Caki2 (cell line): ENCODE measurements at regions not wholly inside any gene's neighbourhood (a gene's known extent, or its start where the extent isn't known, plus 50 kb on each side); places are given as distances from the start of the nearest gene placed in this dataset.

ENCODE experiments used
- DNase-seq: peaks from one replicate; pipeline ENCODE4 v3.0.0-alpha.2; 2015; ENCODE audit warnings: low read depth
- in situ Hi-C: cut with HindIII; loops from 2 replicates; pipeline ENCODE4 v1.10.0; 2016; ENCODE audit warnings: low sequenced_read_pairs, low pct_unique_long_range_greater_than_20kb, mixed read lengths

GRCh38 chr6:169165561-169166300, 87.9 kb downstream of the THBS2 start:
- DNase-seq: no peak
- in situ Hi-C loops: no loop called here

GRCh38 chr6:169164986-169165385, 88.7 kb downstream of the THBS2 start:
- in situ Hi-C loops: no loop called here

DNA sequence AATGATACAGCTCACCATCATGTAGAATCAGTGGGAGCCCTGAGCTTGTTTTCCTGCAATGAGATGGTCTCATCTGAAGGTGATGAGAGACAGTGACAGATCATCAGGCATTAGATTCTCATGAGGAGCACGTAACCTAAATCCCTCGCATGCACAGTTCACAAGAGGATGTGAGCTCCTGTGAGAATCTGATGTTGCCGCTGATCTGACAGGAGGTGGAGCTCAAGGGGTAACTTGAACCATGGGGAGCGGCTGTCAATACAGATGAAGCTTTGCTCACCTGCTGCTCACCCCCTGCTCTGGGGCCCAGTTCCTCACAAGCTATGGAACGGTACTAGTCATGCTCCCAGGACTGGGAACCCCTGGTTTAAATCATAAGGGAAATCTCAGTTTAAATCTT, 89.2 kb downstream of the THBS2 start:
- no peak for DNase-seq
- in situ Hi-C loops: no loop called here

More at GRCh38 chr6:169164986-169165385, 88.7 kb downstream of the THBS2 start:
- DNase-seq: no peak

- no peak for DNase-seq
- in situ Hi-C loops: no loop called here
These were observed 90.2 kb downstream of the THBS2 start for GRCh38 chr6:169163411-169163901.

DNA sequence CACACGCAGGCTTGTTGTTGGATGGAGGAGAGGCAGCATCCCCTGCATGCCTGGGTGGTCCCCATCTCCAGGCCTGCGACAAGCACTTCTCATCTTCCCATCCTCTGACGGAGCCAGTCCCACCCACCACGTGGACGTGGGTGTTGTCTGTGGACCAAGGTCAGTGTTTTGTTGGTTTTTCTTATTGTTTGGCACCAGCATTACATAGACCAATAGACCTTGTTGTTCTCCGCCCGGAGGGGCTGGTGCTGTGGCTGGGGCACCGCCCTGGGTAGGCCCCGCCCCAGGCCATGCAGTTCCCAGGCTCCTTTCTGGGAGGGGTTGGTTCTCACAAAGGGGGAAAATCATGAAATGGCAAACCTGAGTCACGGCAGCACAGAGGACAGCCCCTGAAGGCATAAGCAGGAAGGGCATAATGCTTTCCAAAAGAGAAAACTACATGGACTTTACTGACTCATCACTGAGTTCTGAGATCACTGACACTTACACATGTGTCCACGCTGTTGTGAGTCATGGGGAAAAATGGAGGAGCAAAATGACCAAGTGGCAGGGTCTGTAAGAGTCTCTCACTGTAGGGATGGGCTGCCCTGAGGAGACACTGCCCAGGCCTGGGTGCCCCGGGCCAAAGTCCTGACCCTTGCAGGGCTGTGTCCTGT, 90.8 kb downstream of the THBS2 start:
- DNase-seq: peak; percentile 75
- in situ Hi-C loops: no loop called here

- DNase-seq: no peak
- in situ Hi-C loops: no loop called here
These were observed 91.4 kb downstream of the THBS2 start for GRCh38 chr6:169162249-169162648.

GRCh38 chr6:169161572-169162167, 92.0 kb downstream of the THBS2 start:
- in situ Hi-C loops: no loop called here
- DNase-seq: no peak

- no peak for DNase-seq
- in situ Hi-C loops: no loop called here
These were observed 92.6 kb downstream of the THBS2 start for GRCh38 chr6:169160855-169161560.

- no peak for DNase-seq
- in situ Hi-C loops: no loop called here
These were observed 93.4 kb downstream of the THBS2 start for GRCh38 chr6:169160091-169160854.

DNA sequence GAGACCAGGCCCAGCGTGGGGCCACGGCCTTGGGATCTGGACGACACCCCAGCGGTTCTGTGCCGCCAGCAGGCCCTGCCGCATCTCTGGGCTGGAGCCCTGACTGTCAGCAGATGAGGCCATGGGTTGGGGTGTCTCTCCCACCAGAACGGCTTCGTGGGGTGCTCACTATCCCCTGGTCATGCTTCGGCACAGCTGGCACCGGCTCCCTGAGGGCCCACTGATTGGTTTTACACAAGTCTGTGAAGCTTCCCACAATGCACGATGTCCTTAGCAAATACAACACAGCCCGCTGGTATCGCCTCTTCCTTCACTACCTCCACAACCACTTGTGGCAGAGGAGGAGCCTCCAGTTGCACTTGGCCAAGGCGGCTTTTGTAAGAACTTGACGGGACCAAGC, 94.3 kb downstream of the THBS2 start:
- no peak for DNase-seq
- in situ Hi-C loops: no loop called here

- in situ Hi-C loops: no loop called here
- DNase-seq: no peak
These were observed 95.0 kb downstream of the THBS2 start for GRCh38 chr6:169158691-169159090.

GRCh38 chr6:169158174-169158573, 95.5 kb downstream of the THBS2 start:
- in situ Hi-C loops: no loop called here
- DNase-seq: no peak

DNA sequence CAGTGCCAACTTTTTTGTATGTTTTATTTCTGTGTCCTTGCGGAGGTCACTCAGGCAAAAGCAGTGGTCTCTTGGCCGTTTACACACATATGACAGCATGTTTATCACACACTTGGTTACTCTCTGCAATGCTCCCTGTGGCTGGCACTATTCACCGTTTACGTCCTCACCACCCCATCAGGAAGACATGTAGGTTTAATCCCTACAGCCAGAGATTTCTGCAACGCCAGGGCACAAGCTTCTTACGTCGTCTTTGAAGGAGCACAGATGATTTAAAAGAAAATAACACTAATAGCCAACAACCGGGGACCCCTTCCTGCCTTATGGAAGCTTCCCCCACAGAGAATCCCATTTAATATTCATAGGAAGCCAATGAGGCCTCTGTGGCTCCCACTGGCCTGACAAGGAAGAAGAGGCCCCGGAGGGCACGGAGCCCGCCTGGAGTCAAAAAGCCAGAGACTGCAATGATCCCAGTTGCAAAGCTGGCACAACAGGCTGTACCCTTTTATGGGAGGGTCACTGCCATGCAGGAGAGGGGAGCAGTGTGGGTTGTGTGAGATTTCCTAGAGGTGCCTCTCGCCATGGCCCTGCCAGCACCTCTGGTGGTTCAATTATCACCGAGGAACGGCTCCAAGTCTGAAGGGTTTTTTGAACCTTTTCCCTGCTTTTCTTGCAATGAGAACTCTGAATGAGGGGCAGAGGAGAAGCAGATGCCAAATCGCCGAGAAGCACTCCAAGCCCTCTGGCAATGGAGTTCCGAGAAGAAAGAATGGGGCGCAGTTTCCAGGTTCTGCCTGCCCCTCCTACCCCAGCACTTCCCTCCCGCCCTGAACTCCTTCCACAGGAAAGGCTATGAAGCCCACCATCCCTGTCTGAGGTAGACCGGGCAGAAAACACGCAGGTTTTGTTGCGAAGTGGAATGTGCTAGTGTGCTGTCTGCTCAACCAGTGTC, 96.2 kb downstream of the THBS2 start:
- in situ Hi-C loops: no loop called here
- no peak for DNase-seq

- DNase-seq: no peak
- in situ Hi-C loops: no loop called here
These were observed 96.9 kb downstream of the THBS2 start for GRCh38 chr6:169156793-169157147.

- no peak for DNase-seq
- in situ Hi-C loops: no loop called here
These were observed 97.4 kb downstream of the THBS2 start for GRCh38 chr6:169156108-169156792.

DNA sequence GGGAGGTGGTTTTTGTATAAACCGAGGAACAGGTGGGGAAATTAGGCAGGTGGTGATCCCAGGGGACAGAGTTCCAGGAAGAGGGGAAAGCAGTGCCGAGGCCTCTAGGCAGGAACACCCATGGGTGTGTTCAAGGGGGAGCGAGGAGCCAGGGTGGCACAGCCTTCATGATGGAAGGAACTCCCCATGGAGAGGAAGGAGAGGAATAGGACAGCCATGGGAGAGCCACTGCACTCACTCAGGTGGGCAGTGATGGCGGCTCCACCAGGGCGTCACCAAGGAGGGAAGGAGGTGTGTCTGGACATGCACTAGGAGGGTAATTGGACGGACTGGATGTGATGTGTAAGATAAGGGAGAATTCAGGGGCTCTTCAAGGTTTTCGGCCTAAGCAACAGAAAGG, 98.2 kb downstream of the THBS2 start:
- in situ Hi-C loops: no loop called here
- no peak for DNase-seq

DNA sequence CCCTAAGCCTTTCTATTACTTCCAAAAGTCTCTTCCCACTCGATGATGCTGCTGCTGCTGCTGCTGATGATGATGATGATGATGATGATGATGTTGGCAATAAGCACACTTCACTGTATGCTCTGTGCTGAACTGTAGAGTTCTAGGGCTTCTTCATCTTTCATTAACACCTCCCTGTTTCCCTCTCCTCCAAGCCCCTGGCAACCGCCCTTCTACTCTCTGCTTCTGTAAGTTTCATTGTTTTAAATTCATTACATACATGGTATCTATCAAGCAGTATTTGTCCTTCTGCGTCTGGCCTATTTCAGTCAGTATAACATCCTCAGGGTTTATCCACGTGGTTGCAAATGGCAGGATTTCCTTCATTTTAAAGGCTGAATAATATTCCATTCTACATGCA, 100.2 kb downstream of the THBS2 start:
- DNase-seq: no peak
- in situ Hi-C loops: no loop called here
